Transverse colon (tissue), 4 donors: ENCODE measurements at regions not wholly inside any gene's neighbourhood (a gene's known extent, or its start where the extent isn't known, plus 50 kb on each side); places are given as distances from the start of the nearest gene placed in this dataset.
"Not testable (repeated sequence)": the region's sequence is repeated elsewhere in the genome, so short reads cannot be mapped to it uniquely, and the experiment has no call there.

ENCODE experiments used
- DNase-seq: peaks from one replicate; pipeline ENCODE4 v3.0.0-alpha.2; 2019
- H3K27ac ChIP-seq, 4 donors: fragments of 200-600 bp; sonication (generic); 2 replicates each; pipeline ENCODE4 v1.5.1; 2016 to 2018; ENCODE audit warnings: inconsistent platforms in 4 of 4
- H3K27me3 ChIP-seq: fragments of 200-600 bp; sonication (generic); 2 replicates; pipeline ENCODE4 v1.5.1; 2017; ENCODE audit warnings: inconsistent platforms
- H3K36me3 ChIP-seq, 4 donors: fragments of 200-600 bp; sonication (generic); 2 replicates each; pipeline ENCODE4 v1.5.1; 2017 to 2019; ENCODE audit warnings: inconsistent platforms in 4 of 4
- H3K4me1 ChIP-seq, 4 donors: fragments of 200-600 bp; sonication (generic); 2 replicates each; pipeline ENCODE4 v1.5.1; 2017 to 2020; ENCODE audit warnings: inconsistent platforms in 4 of 4
- H3K4me3 ChIP-seq, 4 donors: fragments of 200-600 bp; sonication (generic); 1 replicate in 1 of 4; 2 replicates in 3 of 4; pipeline versions ENCODE4 v1.5.1 to v1.6.1; 2017 to 2019; ENCODE audit warnings: inconsistent platforms in 4 of 4
- H3K9me3 ChIP-seq, 2 donors: fragments of 200-600 bp; sonication (generic); 2 replicates each; pipeline ENCODE4 v1.5.1; 2017 to 2019; ENCODE audit warnings: inconsistent platforms in 2 of 2
- CTCF ChIP-seq, 5 experiments: fragments of 200-600 bp in 3 of 5; fragments of 450-650 bp in 2 of 5; sonication (generic) in 3 of 5; IDR thresholded peaks; 1 replicate in 2 of 5; 2 replicates in 3 of 5; pipeline ENCODE4 v1.5.1; 2016 to 2017; ENCODE audit warnings: antibody characterized with exemption in 5 of 5, inconsistent platforms in 3 of 5, mild to moderate bottlenecking in 2 of 5, moderate library complexity in 1 of 5
- EP300 ChIP-seq: sonication (generic); formaldehyde crosslinking; IDR thresholded peaks from one replicate; pipeline ENCODE4 v1.6.1; 2017; ENCODE audit warnings: antibody characterized with exemption, low read depth
- POLR2A ChIP-seq: fragments of 450-650 bp; IDR thresholded peaks from one replicate; pipeline ENCODE4 v1.6.1; 2016; ENCODE audit warnings: antibody characterized with exemption, mild to moderate bottlenecking, moderate library complexity
- POLR2AphosphoS5 ChIP-seq, 3 donors: sonication (generic); formaldehyde crosslinking; IDR thresholded peaks; one replicate each; pipeline ENCODE4 v1.6.1; 2016; ENCODE audit warnings: antibody characterized with exemption in 3 of 3
- WGBS, 2 donors: methylation state at CpG; one replicate each; pipeline ENCODE4 v1.1.5; 2018; ENCODE audit warnings: low coverage in 1 of 2; 5-methylcytosine and 5-hydroxymethylcytosine counted together
- in situ Hi-C, 4 donors: fragments of 200-750 bp; cut with MboI; loops; one replicate each; pipeline versions ENCODE4 v1.15.0 to v1.15.1; 2017; ENCODE audit warnings: low sequenced_read_pairs in 3 of 4, low pct_ligation_motif_present in 1 of 4, low pct_unique_long_range_greater_than_20kb in 1 of 4
- intact Hi-C: fragments of 100-400 bp; cut with DNase I; formaldehyde crosslinking; loops from one replicate; pipeline ENCODE4 v1.15.1; 2023; ENCODE audit warnings: low total_unique reads

GRCh38 chr3:99298661-99299060, 339.7 kb upstream of the COL8A1 start:
- intact Hi-C loops (no loop called here), in situ Hi-C loops (no loop called here)
- Histone ChIP-seq H3K4me1 (peaks cover 0 to 4% (median 0%) of the 10 kb centered on the region in 4 donors), H3K36me3 (no peaks in the 10 kb centered on the region), H3K9me3 (no peaks in the 10 kb centered on the region), H3K27ac (no peak overlapping the region), H3K4me3 (no peak overlapping the region), H3K27me3 (no peaks in the 10 kb centered on the region)
- TF ChIP-seq POLR2AphosphoS5 (IDR thresholded peaks at IDR 0.05) = no peak
- TF ChIP-seq POLR2A = no peak
- DNase-seq = no peak
- 92 to 95% methylated on average over 1 of the region's 1 CpG for WGBS, 2 donors

- intact Hi-C loops (no loop called here), in situ Hi-C loops (no loop called here)
- TF ChIP-seq POLR2A (no peak), CTCF (IDR thresholded peaks at IDR 0.05) (no peak), POLR2AphosphoS5 (IDR thresholded peaks at IDR 0.05) (no peak), EP300 (no peak)
- 50 to 83% methylated on average over 1 of the region's 1 CpG for WGBS, 2 donors
- no peaks in the 10 kb centered on the region for H3K9me3 ChIP-seq
- H3K27me3 ChIP-seq = no peaks in the 10 kb centered on the region
- no peak for DNase-seq
- H3K4me3 ChIP-seq = no peak overlapping the region
- H3K36me3 ChIP-seq = no peaks in the 10 kb centered on the region
- no peak overlapping the region for H3K27ac ChIP-seq
- H3K4me1 ChIP-seq = peaks cover 0 to 4% (median 0%) of the 10 kb centered on the region in 4 donors
These were observed 342.6 kb upstream of the COL8A1 start for GRCh38 chr3:99295836-99296235.

- DNase-seq = peak; percentile 57
- H3K9me3 ChIP-seq, in situ Hi-C loops, H3K27me3 ChIP-seq, H3K27ac ChIP-seq, H3K4me3 ChIP-seq, H3K4me1 ChIP-seq, H3K36me3 ChIP-seq, intact Hi-C loops: not testable (repeated sequence)
- WGBS, 2 donors = 0 to 10% methylated on average over 1 to 8 of the region's 8 CpGs
These were observed 344.3 kb upstream of the COL8A1 start for GRCh38 chr3:99294092-99294491.

- intact Hi-C loops (no loop called here), in situ Hi-C loops (no loop called here)
- no peaks in the 10 kb centered on the region for H3K9me3 ChIP-seq
- no peaks in the 10 kb centered on the region for H3K36me3 ChIP-seq
- no peak for DNase-seq
- no peak overlapping the region for H3K4me3 ChIP-seq
- WGBS, 2 donors = 32% methylated on average over 2 of the region's 2 CpGs; no CpG with 5 or more reads in 1 of the 2 donors
- H3K27ac ChIP-seq = no peak overlapping the region
- H3K27me3 ChIP-seq = no peaks in the 10 kb centered on the region
- no peaks in the 10 kb centered on the region for H3K4me1 ChIP-seq
- TF ChIP-seq POLR2A (no peak), EP300 (no peak), CTCF (IDR thresholded peaks at IDR 0.05) (no peak), POLR2AphosphoS5 (IDR thresholded peaks at IDR 0.05) (no peak)
These were observed 350.5 kb upstream of the COL8A1 start for GRCh38 chr3:99287876-99288275.

GRCh38 chr3:99286266-99286845, 352.0 kb upstream of the COL8A1 start:
- TF ChIP-seq POLR2AphosphoS5 (IDR thresholded peaks at IDR 0.05) = no peak
- TF ChIP-seq POLR2A = no peak
- intact Hi-C loops (no loop called here), in situ Hi-C loops (no loop called here)
- Histone ChIP-seq H3K27ac (no peak overlapping the region), H3K36me3 (no peaks in the 10 kb centered on the region), H3K4me1 (no peaks in the 10 kb centered on the region), H3K27me3 (no peaks in the 10 kb centered on the region), H3K9me3 (no peaks in the 10 kb centered on the region), H3K4me3 (no peak overlapping the region)
- DNase-seq = no peak
